Smooth muscle cell (in vitro differentiated cells): ENCODE measurements at regions not wholly inside any gene's neighbourhood (a gene's known extent, or its start where the extent isn't known, plus 50 kb on each side); places are given as distances from the start of the nearest gene placed in this dataset.

Source experiments
- DNase-seq: peaks from one replicate; lab custom pipeline; 2025; ENCODE audit not compliant: unreplicated experiment; lab: John Stamatoyannopoulos, UW
- H2AFZ ChIP-seq: fragments of 200-600 bp; sonication (generic); 2 replicates; pipeline ENCODE4 v1.6.0; 2016; ENCODE audit warnings: antibody characterized with exemption, low read depth, mild to moderate bottlenecking
- H3F3A ChIP-seq: fragments of 200-600 bp; sonication (generic); 2 replicates; pipeline ENCODE4 v1.6.0; 2017; ENCODE audit warnings: antibody characterized with exemption, low read depth
- H3K27ac ChIP-seq: fragments of 200-600 bp; sonication (generic); 2 replicates; pipeline ENCODE4 v1.5.1; 2016; ENCODE audit warnings: low read depth, mild to moderate bottlenecking
- H3K27me3 ChIP-seq: fragments of 200-600 bp; sonication (generic); 2 replicates; pipeline ENCODE4 v1.6.1; 2016; ENCODE audit warnings: low read depth, mild to moderate bottlenecking
- H3K36me3 ChIP-seq: fragments of 200-600 bp; sonication (generic); 2 replicates; pipeline ENCODE4 v1.5.1; 2016; ENCODE audit warnings: low read depth
- H3K4me1 ChIP-seq: fragments of 200-600 bp; sonication (generic); 2 replicates; pipeline ENCODE4 v1.5.1; 2016; ENCODE audit warnings: low read depth
- H3K4me2 ChIP-seq: fragments of 200-600 bp; sonication (generic); 2 replicates; pipeline ENCODE4 v1.6.0; 2016; ENCODE audit warnings: mild to moderate bottlenecking
- H3K4me3 ChIP-seq: fragments of 200-600 bp; sonication (generic); 2 replicates; pipeline ENCODE4 v1.5.1; 2016; ENCODE audit warnings: mild to moderate bottlenecking
- H3K79me2 ChIP-seq: fragments of 200-600 bp; sonication (generic); 2 replicates; pipeline ENCODE4 v1.6.0; 2016; ENCODE audit warnings: low read depth, mild to moderate bottlenecking
- H3K9ac ChIP-seq: fragments of 200-600 bp; sonication (generic); 2 replicates; pipeline ENCODE4 v1.6.0; 2016; ENCODE audit warnings: low read depth
- H3K9me3 ChIP-seq: fragments of 200-600 bp; sonication (generic); replicated peaks from 2 replicates; pipeline ENCODE4 v1.5.1; 2016; ENCODE audit warnings: low read depth
- H4K20me1 ChIP-seq: fragments of 200-600 bp; sonication (generic); 2 replicates; pipeline ENCODE4 v1.6.0; 2016; ENCODE audit warnings: low read depth
- WGBS: methylation state at CpG from one replicate; pipeline ENCODE4 v1.1.7; 2016; ENCODE audit warnings: low lambda C conversion rate; 5-methylcytosine and 5-hydroxymethylcytosine counted together
- TF ChIP-seq, protein P1 (sequence below): fragments of 200-600 bp; sonication (generic); IDR thresholded peaks from 2 replicates; pipeline ENCODE4 v1.5.1; 2017; ENCODE audit warnings: borderline replicate concordance, mild to moderate bottlenecking, antibody characterized with exemption; ENCODE audit not compliant: insufficient read depth, poor library complexity, severe bottlenecking

DNA sequence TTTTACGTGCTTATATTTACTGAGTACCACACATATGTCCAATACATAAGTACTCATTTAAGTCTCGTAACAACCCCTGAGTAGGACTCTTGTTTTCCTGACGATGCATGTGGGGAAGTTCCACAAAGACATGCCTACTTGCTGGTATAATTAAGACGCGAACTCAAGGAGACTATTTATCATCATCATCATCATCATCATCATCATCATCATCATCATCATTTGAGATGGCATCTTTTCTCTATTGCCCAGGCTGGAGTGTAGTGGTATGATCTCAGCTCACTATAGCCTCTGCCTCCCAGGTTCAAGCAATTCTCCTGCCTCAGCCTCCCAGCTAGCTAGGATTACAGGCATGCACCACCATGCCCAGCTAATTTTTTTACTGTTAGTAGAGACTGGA, 809.9 kb upstream of the EEF2KMT start:
- TF ChIP-seq, protein P1, sequence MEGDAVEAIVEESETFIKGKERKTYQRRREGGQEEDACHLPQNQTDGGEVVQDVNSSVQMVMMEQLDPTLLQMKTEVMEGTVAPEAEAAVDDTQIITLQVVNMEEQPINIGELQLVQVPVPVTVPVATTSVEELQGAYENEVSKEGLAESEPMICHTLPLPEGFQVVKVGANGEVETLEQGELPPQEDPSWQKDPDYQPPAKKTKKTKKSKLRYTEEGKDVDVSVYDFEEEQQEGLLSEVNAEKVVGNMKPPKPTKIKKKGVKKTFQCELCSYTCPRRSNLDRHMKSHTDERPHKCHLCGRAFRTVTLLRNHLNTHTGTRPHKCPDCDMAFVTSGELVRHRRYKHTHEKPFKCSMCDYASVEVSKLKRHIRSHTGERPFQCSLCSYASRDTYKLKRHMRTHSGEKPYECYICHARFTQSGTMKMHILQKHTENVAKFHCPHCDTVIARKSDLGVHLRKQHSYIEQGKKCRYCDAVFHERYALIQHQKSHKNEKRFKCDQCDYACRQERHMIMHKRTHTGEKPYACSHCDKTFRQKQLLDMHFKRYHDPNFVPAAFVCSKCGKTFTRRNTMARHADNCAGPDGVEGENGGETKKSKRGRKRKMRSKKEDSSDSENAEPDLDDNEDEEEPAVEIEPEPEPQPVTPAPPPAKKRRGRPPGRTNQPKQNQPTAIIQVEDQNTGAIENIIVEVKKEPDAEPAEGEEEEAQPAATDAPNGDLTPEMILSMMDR = no peak

DNA sequence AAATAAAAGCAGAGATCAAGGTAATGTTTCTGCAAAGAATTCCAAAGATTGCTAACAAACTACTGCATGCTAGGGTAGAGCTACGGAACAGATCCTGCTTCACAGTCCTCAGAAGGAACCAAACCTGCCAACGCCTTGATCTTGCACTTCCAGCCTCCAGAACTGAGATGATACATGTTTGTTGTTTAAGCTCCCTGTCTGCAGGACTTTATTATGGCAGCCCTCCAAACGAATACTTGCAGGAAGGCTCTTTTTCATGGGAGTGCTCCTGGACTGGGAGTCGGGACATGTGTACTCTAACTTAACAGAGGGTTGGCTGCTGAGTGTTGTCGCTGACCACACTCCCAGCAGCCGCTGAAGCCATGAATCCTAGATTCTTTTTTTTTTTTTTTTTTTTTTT, 808.8 kb upstream of the EEF2KMT start:
- DNase-seq = no peak
- Histone ChIP-seq H3K79me2 (no peaks in the 10 kb centered on the region), H3K27me3 (no peaks in the 10 kb centered on the region), H2AFZ (no peak overlapping the region), H3K9me3 (no peaks in the 10 kb centered on the region), H3K9ac (no peak overlapping the region), H3K27ac (no peak overlapping the region), H3K36me3 (no peaks in the 10 kb centered on the region), H3F3A (no peaks in the 10 kb centered on the region), H4K20me1 (no peaks in the 10 kb centered on the region), H3K4me2 (no peak overlapping the region), H3K4me3 (no peak overlapping the region), H3K4me1 (no peaks in the 10 kb centered on the region)
- 85% methylated on average over 6 of the region's 6 CpGs for WGBS
- TF ChIP-seq, protein P1 = no peak

More for the DNA sequence above, 809.9 kb upstream of the EEF2KMT start:
- Histone ChIP-seq H3K4me3 (no peak overlapping the region), H2AFZ (no peak overlapping the region), H3K9me3 (no peaks in the 10 kb centered on the region), H3K4me2 (no peak overlapping the region), H3K9ac (no peak overlapping the region), H3K27ac (no peak overlapping the region), H3F3A (no peaks in the 10 kb centered on the region), H4K20me1 (no peaks in the 10 kb centered on the region), H3K27me3 (no peaks in the 10 kb centered on the region), H3K79me2 (no peaks in the 10 kb centered on the region), H3K36me3 (no peaks in the 10 kb centered on the region), H3K4me1 (no peaks in the 10 kb centered on the region)
- DNase-seq = no peak
- WGBS = 94% methylated on average over 5 of the region's 5 CpGs

DNA sequence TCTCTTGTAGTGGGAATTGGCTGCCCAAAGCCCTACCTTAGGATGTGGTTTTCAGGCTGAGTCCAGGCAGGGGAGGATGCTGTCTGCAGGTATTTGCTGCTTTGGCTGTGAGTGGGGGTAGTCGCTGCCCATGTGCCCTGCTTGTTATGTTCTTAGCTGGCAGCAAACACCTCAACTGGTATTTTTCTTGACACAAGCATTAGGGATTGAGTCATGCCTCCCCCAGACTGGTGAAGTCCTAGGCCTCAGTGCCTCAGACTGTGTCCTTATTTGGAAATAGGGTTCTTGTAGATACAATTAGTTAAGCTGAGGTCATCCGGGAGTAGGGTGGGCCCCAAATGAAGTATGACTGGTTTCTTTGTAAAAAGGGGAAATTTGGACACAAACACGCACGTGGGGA, 808.3 kb upstream of the EEF2KMT start:
- DNase-seq = no peak
- Histone ChIP-seq H3F3A (no peaks in the 10 kb centered on the region), H3K36me3 (no peaks in the 10 kb centered on the region), H3K4me3 (no peak overlapping the region), H3K27ac (no peak overlapping the region), H3K79me2 (no peaks in the 10 kb centered on the region), H3K9me3 (no peaks in the 10 kb centered on the region), H3K4me1 (no peaks in the 10 kb centered on the region), H3K27me3 (no peaks in the 10 kb centered on the region), H3K9ac (no peak overlapping the region), H2AFZ (no peak overlapping the region), H4K20me1 (no peaks in the 10 kb centered on the region), H3K4me2 (no peak overlapping the region)
- TF ChIP-seq, protein P1 = no peak
- WGBS = 50% methylated on average over 4 of the region's 4 CpGs

DNA sequence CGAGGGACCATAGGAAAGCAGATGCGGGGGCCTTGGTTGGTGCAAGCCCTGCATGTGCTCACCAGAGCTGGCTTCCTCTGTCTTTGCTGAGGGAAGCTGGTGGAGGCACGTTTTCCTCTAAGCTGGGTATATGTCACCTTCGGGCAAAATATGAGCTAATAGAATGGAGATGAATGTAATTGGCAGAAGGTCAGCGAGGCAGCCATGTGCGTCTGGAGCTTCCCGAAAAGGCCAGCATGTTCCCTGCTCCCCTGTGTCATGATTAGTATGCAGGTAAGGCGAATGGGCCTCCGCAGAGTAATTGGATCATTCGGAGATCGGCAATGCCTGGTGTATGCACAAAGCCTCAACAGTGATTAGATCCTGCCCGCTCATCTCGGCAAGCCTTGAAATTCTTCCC, 806.2 kb upstream of the EEF2KMT start:
- WGBS = 89% methylated on average over 13 of the region's 13 CpGs
- H3K4me3 ChIP-seq = no peak overlapping the region
- no peaks in the 10 kb centered on the region for H3K9me3 ChIP-seq
- no peaks in the 10 kb centered on the region for H3K4me1 ChIP-seq
- H3K4me2 ChIP-seq = no peak overlapping the region
- H3K27ac ChIP-seq = no peak overlapping the region
- H3K27me3 ChIP-seq = no peaks in the 10 kb centered on the region
- no peak for DNase-seq
- H2AFZ ChIP-seq = no peak overlapping the region
- TF ChIP-seq, protein P1 = no peak
- H3K36me3 ChIP-seq = no peaks in the 10 kb centered on the region
- H3K79me2 ChIP-seq = no peaks in the 10 kb centered on the region
- H3F3A ChIP-seq = no peaks in the 10 kb centered on the region
- no peak overlapping the region for H3K9ac ChIP-seq
- H4K20me1 ChIP-seq = no peaks in the 10 kb centered on the region
